LNCAP (cell line): ENCODE measurements at regions not wholly inside any gene's neighbourhood (a gene's known extent, or its start where the extent isn't known, plus 50 kb on each side); places are given as distances from the start of the nearest gene placed in this dataset.

Experiments
- CTCF ChIP-seq: fragments of 450-650 bp; IDR thresholded peaks from 2 replicates; pipeline ENCODE4 v1.5.1; 2017; ENCODE audit warnings: mild to moderate bottlenecking

GRCh38 chr20:61066526-61066925 lies 185.5 kb upstream of the CDH4 start:
- no peak for TF ChIP-seq CTCF

DNA sequence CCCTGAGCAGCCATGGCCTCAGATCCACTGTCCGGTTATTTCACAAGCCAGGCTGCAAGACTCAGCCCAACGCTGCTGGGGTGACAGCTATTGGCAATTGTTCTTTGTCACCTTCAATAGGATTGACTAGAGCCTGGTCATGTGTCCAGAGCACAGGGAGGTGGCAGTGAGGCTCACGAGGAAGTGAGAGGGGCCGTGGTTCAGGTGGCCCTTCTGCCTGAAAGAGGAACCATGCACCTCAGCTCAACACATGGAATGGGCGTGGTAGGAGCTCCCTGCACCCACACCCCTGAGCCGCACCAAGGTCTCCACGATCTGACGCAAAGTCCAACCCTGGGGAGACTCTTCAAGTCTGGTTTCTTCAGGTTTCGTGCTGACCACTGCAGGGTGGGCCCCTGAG lies 184.8 kb upstream of the CDH4 start:
- TF ChIP-seq CTCF = no peak

- no peak for TF ChIP-seq CTCF
Observed at GRCh38 chr20:61072398-61072797, 179.7 kb upstream of the CDH4 start.

DNA sequence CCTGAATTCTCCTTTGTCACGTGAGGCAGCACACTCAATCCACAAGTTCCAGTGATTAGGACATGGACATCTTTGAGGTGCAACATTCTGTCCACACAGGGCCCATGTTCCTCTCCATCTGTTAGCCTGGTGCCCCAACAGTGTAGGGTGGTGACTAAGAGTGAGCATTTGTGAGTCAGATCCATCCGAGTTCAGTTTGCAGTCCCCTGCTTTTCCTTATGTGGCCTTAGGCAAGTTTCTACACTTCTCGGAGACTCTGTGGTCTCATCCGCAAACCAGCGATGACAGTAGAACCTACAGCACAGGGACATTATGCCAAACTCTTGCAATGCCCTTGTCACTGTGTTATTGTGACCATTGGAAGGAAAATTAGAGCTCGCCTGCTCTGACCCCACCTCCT lies 178.7 kb upstream of the CDH4 start:
- TF ChIP-seq CTCF = no peak

- no peak for TF ChIP-seq CTCF
Observed at GRCh38 chr20:61082720-61083119, 169.3 kb upstream of the CDH4 start.

- TF ChIP-seq CTCF = no peak
Observed at GRCh38 chr20:61083431-61083830, 168.6 kb upstream of the CDH4 start.

DNA sequence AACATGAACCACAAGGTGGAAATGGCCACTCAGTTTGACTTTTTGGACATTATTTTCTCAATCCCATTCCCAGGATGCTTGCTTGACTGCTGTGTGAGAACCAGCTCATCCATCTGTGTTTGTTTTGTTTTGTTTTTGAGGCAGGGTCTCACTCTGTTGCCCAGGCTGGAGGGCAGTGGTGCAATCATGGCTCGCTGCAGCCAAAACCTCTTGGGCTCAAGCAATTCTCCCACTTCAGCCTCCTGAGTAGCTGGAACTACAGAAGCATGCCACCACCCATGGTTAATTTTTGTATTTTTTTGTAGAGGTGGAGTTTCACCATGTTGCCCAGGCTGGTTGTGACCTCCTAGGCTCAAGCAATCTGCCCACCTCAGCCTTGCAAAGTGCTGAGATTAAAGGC lies 166.0 kb upstream of the CDH4 start:
- TF ChIP-seq CTCF = no peak

GRCh38 chr20:61090541-61090940 lies 161.5 kb upstream of the CDH4 start:
- no peak for TF ChIP-seq CTCF
